IMR-90 (cell line): ENCODE measurements at regions not wholly inside any gene's neighbourhood (a gene's known extent, or its start where the extent isn't known, plus 50 kb on each side); places are given as distances from the start of the nearest gene placed in this dataset.

ENCODE experiments used
- BHLHE40 ChIP-seq: fragments of 150-350 bp; IDR thresholded peaks from 2 replicates; pipeline ENCODE4 v1.6.1; 2016; ENCODE audit warnings: mild to moderate bottlenecking, low read depth, low read length
- MAZ ChIP-seq: IDR thresholded peaks from 2 replicates; pipeline ENCODE4 v1.6.1; 2012; ENCODE audit warnings: low read depth, mild to moderate bottlenecking, low read length, improper control_type of control experiment, moderate library complexity, borderline replicate concordance

DNA sequence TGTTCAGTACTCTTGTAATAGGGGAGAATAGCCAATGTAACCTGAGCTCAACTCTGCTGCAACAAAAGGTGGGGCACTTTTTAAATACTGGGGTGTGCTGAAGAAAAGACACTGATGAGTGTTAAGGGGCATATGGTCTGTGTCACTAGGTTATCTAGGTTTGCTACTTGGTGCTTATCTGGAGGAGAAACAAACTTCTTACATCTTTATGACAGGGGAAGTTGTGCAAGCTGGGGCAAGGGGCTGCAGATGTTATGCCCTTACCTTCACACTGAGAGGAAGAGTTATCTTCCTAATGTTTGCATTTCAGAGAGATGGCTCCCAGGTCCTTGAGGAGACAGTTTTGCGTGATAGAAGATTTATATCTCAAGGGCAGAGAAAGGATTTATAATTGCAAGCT, 90.9 kb upstream of the PKP2 start:
- no peak for TF ChIP-seq BHLHE40
- TF ChIP-seq MAZ, result no peak
